ENCODE measurements at regions not wholly inside any gene's neighbourhood (a gene's known extent, or its start where the extent isn't known, plus 50 kb on each side); places are given as distances from the start of the nearest gene placed in this dataset.

DNA sequence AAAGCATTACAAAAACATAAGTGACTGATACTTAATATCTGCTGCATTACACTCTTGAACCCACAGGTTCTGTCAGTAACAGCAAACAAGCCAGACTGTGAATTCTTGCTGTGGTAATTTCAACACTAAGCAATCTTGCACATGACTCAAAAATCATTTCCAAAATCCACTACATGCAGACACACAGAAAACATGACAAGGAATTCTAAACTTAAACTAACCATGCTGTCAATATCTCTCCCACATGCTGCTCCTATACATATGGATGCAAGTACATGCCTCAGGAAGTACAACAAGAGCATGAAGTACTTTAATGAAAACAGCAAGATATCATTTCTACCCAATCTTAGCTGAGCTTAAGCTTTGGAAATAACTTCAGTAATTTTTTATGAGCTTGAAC is 890.2 kb upstream of the KCND2 start:
- H4K20me1 ChIP-seq (replicated peaks; ENCODE audit: insufficient read depth): no peaks in the 10 kb centered on the region
- no peak overlapping the region for H3K27ac ChIP-seq (ENCODE audit: low read depth)
- H3K4me2 ChIP-seq: no peak overlapping the region
- no peaks in the 10 kb centered on the region for H3K79me2 ChIP-seq (replicated peaks; ENCODE audit: insufficient read depth)
- no peak for ATAC-seq
- no peak overlapping the region for H2AFZ ChIP-seq
- no peaks in the 10 kb centered on the region for H3F3A ChIP-seq (replicated peaks; ENCODE audit: low read depth)
- H3K36me3 Mint-ChIP-seq (ENCODE audit: low read depth): no peaks in the 10 kb centered on the region
- no peak for DNase-seq (ENCODE audit: low spot score)
- TF ChIP-seq ZNF331 (CRISPR knock-in tag; IDR thresholded peaks at IDR 0.05; ENCODE audit: low read depth): no peak
- no peak for TF ChIP-seq CTCF (conservative IDR thresholded peaks at IDR 0.05; ENCODE audit: low read depth in 2 of 2)
- no peak for TF ChIP-seq REST (IDR thresholded peaks at IDR 0.05; ENCODE audit: unreplicated experiment)
- TF ChIP-seq EZH2 (IDR thresholded peaks at IDR 0.05; ENCODE audit: low read depth, unreplicated experiment): no peak
- TF ChIP-seq EZH2phosphoT487 (IDR thresholded peaks at IDR 0.05; ENCODE audit: unreplicated experiment): no peak
- no peak for TF ChIP-seq JUNB (IDR thresholded peaks at IDR 0.05; ENCODE audit: unreplicated experiment)
- TF ChIP-seq STAT1 (IDR thresholded peaks at IDR 0.05; ENCODE audit: unreplicated experiment): no peak
- TF ChIP-seq ZNF114 (CRISPR knock-in tag; IDR thresholded peaks at IDR 0.05): no peak
- TF ChIP-seq CREB1 (CRISPR knock-in tag; IDR thresholded peaks at IDR 0.05; ENCODE audit: low read depth): no peak
- TF ChIP-seq, protein P1, sequence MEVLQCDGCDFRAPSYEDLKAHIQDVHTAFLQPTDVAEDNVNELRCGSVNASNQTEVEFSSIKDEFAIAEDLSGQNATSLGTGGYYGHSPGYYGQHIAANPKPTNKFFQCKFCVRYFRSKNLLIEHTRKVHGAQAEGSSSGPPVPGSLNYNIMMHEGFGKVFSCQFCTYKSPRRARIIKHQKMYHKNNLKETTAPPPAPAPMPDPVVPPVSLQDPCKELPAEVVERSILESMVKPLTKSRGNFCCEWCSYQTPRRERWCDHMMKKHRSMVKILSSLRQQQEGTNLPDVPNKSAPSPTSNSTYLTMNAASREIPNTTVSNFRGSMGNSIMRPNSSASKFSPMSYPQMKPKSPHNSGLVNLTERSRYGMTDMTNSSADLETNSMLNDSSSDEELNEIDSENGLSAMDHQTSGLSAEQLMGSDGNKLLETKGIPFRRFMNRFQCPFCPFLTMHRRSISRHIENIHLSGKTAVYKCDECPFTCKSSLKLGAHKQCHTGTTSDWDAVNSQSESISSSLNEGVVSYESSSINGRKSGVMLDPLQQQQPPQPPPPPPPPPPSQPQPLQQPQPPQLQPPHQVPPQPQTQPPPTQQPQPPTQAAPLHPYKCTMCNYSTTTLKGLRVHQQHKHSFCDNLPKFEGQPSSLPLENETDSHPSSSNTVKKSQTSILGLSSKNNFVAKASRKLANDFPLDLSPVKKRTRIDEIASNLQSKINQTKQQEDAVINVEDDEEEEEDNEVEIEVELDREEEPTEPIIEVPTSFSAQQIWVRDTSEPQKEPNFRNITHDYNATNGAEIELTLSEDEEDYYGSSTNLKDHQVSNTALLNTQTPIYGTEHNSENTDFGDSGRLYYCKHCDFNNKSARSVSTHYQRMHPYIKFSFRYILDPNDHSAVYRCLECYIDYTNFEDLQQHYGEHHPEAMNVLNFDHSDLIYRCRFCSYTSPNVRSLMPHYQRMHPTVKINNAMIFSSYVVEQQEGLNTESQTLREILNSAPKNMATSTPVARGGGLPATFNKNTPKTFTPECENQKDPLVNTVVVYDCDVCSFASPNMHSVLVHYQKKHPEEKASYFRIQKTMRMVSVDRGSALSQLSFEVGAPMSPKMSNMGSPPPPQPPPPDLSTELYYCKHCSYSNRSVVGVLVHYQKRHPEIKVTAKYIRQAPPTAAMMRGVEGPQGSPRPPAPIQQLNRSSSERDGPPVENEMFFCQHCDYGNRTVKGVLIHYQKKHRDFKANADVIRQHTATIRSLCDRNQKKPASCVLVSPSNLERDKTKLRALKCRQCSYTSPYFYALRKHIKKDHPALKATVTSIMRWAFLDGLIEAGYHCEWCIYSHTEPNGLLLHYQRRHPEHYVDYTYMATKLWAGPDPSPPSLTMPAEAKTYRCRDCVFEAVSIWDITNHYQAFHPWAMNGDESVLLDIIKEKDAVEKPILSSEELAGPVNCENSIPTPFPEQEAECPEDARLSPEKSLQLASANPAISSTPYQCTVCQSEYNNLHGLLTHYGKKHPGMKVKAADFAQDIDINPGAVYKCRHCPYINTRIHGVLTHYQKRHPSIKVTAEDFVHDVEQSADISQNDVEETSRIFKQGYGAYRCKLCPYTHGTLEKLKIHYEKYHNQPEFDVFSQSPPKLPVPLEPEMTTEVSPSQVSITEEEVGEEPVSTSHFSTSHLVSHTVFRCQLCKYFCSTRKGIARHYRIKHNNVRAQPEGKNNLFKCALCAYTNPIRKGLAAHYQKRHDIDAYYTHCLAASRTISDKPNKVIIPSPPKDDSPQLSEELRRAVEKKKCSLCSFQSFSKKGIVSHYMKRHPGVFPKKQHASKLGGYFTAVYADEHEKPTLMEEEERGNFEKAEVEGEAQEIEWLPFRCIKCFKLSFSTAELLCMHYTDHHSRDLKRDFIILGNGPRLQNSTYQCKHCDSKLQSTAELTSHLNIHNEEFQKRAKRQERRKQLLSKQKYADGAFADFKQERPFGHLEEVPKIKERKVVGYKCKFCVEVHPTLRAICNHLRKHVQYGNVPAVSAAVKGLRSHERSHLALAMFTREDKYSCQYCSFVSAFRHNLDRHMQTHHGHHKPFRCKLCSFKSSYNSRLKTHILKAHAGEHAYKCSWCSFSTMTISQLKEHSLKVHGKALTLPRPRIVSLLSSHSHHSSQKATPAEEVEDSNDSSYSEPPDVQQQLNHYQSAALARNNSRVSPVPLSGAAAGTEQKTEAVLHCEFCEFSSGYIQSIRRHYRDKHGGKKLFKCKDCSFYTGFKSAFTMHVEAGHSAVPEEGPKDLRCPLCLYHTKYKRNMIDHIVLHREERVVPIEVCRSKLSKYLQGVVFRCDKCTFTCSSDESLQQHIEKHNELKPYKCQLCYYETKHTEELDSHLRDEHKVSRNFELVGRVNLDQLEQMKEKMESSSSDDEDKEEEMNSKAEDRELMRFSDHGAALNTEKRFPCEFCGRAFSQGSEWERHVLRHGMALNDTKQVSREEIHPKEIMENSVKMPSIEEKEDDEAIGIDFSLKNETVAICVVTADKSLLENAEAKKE (CRISPR knock-in tag; IDR thresholded peaks at IDR 0.05): no peak
- no peak for TF ChIP-seq NANOG (IDR thresholded peaks at IDR 0.05; ENCODE audit: borderline replicate concordance)
- no peak for TF ChIP-seq POLR2AphosphoS5 (IDR thresholded peaks at IDR 0.05; ENCODE audit: low read depth)
- no peak for TF ChIP-seq ETS1 (IDR thresholded peaks at IDR 0.05)
- no peaks in the 10 kb centered on the region for H3K27me3 ChIP-seq (ENCODE audit: insufficient read depth)
- H3K27me3 Mint-ChIP-seq (ENCODE audit: insufficient read depth, low read depth, poor library complexity): no peaks in the 10 kb centered on the region
- no peaks in the 10 kb centered on the region for H3K9me3 Mint-ChIP-seq
- no peak overlapping the region for H3K4me3 Mint-ChIP-seq
- H3K4me1 Mint-ChIP-seq: no peaks in the 10 kb centered on the region
- no peaks in the 10 kb centered on the region for H3K36me3 ChIP-seq (ENCODE audit: insufficient read depth)
- no peak overlapping the region for H3K27ac Mint-ChIP-seq
- 0 out of 2 replicates have a peak, but pooled peaks cover 4% of the 10 kb centered on the region for H3K9me2 ChIP-seq (ENCODE audit: insufficient read depth)
- H3K4me3 ChIP-seq: no peak overlapping the region
- no peaks in the 10 kb centered on the region for H3K4me1 ChIP-seq (ENCODE audit: insufficient read depth)

Measured in GM23338 (cell line).